Right atrium auricular region (tissue), 2 donors: ENCODE measurements at regions not wholly inside any gene's neighbourhood (a gene's known extent, or its start where the extent isn't known, plus 50 kb on each side); places are given as distances from the start of the nearest gene placed in this dataset.
"Not testable (repeated sequence)": the region's sequence is repeated elsewhere in the genome, so short reads cannot be mapped to it uniquely, and the experiment has no call there.

Experiments used
- DNase-seq: peaks from one replicate; pipeline ENCODE4 v3.0.0-alpha.2; 2019; ENCODE audit warnings: low spot score
- H3K27ac ChIP-seq, 2 donors: fragments of 200-600 bp; sonication (generic); 1 replicate in 1 of 2; 2 replicates in 1 of 2; pipeline ENCODE4 v1.5.1; 2016 to 2019
- H3K27me3 ChIP-seq, 2 donors: fragments of 200-600 bp; sonication (generic); one replicate each; pipeline versions ENCODE4 v1.5.1 to v1.6.0; 2017 to 2019
- H3K36me3 ChIP-seq: fragments of 200-600 bp; sonication (generic); one replicate; pipeline ENCODE4 v1.5.1; 2016
- H3K4me1 ChIP-seq, 2 donors: fragments of 200-600 bp; sonication (generic); one replicate each; pipeline versions ENCODE4 v1.5.1 to v1.6.0; 2017 to 2019
- H3K4me3 ChIP-seq, 2 donors: fragments of 200-600 bp; sonication (generic); 1 replicate in 1 of 2; 2 replicates in 1 of 2; pipeline ENCODE4 v1.5.1; 2017 to 2019; ENCODE audit warnings: mild to moderate bottlenecking in 1 of 2, moderate library complexity in 1 of 2
- H3K9me3 ChIP-seq, 2 donors: fragments of 200-600 bp; sonication (generic); one replicate each; pipeline ENCODE4 v1.5.1; 2019
- TF ChIP-seq, protein P1 (sequence below), 2 donors: fragments of 200-600 bp; sonication (generic); IDR thresholded peaks; one replicate each; pipeline ENCODE4 v1.5.1; 2019; ENCODE audit warnings: antibody characterized with exemption in 2 of 2

GRCh38 chr20:55937283-55937682, 68.0 kb downstream of the CBLN4 start:
- Histone ChIP-seq H3K36me3 (no peaks in the 10 kb centered on the region), H3K9me3 (no peaks in the 10 kb centered on the region), H3K27ac (no peak overlapping the region), H3K4me3 (no peak overlapping the region), H3K27me3 (no peaks in the 10 kb centered on the region), H3K4me1 (no peaks in the 10 kb centered on the region)
- DNase-seq, result no peak
- TF ChIP-seq, protein P1, sequence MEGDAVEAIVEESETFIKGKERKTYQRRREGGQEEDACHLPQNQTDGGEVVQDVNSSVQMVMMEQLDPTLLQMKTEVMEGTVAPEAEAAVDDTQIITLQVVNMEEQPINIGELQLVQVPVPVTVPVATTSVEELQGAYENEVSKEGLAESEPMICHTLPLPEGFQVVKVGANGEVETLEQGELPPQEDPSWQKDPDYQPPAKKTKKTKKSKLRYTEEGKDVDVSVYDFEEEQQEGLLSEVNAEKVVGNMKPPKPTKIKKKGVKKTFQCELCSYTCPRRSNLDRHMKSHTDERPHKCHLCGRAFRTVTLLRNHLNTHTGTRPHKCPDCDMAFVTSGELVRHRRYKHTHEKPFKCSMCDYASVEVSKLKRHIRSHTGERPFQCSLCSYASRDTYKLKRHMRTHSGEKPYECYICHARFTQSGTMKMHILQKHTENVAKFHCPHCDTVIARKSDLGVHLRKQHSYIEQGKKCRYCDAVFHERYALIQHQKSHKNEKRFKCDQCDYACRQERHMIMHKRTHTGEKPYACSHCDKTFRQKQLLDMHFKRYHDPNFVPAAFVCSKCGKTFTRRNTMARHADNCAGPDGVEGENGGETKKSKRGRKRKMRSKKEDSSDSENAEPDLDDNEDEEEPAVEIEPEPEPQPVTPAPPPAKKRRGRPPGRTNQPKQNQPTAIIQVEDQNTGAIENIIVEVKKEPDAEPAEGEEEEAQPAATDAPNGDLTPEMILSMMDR (IDR thresholded peaks at IDR 0.05), result no peak

DNA sequence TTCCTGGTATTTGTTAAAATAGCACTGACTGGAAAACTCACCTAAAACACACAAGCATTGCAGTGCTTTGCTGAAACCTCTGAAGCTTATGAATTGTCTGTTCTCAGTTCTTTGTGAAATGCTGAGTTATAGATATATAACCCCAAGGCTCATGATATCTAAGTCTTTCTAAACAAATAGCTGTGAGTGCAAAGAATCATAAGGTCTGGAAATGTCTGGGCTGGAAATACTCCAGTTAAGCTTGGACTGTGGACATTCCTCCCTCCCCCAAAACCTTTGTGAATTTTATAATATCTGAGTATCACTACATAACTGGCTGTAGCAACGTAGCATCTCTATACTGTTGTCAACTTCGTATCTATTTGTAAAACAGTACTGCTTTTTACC, 69.1 kb downstream of the CBLN4 start:
- TF ChIP-seq, protein P1 (IDR thresholded peaks at IDR 0.05), result no peak
- Histone ChIP-seq H3K27ac (no peak overlapping the region), H3K4me1 (no peaks in the 10 kb centered on the region), H3K27me3 (no peaks in the 10 kb centered on the region), H3K4me3 (no peak overlapping the region), H3K36me3 (no peaks in the 10 kb centered on the region), H3K9me3 (no peaks in the 10 kb centered on the region)
- no peak for DNase-seq

DNA sequence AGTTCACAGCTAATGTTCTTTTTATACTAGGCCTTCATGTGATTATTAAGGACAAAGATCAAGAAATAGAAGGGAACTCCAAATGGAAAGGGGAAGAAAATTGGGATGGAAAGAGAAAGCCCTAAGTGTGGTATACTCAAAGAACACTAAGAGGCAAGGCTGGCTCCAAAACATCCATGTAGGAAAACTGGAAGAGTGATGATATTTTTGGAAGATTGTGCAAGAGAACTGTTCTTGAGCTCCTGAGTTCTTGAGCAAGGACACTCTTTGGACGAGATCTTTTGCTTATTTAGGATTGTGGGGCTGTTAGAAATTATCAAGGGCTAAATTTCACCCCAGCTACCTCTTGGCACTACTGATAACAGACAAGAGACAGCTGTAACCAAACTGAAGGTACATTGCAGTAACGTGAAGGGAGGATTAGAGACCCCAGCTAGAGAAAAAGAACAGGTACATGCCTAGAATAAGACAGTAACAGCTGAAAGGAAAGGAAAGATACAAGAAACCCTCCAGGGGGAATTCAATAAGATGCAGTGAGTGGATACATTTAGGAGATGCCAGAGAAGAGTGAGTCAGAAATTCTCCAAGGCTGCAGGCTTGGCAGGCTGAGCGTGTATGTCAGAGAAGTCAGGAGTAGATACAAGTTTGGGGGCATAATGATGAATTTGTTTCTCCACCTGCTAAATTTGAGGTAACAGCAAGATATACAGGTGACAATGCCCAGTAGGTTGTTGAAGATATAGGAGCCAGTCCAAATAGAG, 69.7 kb downstream of the CBLN4 start:
- H3K27ac ChIP-seq, result no peak overlapping the region
- TF ChIP-seq, protein P1 (IDR thresholded peaks at IDR 0.05), result no peak
- no peak for DNase-seq

GRCh38 chr20:55934146-55934545, 71.2 kb downstream of the CBLN4 start:
- TF ChIP-seq, protein P1 (IDR thresholded peaks at IDR 0.05), result no peak

More for the DNA sequence above, 69.7 kb downstream of the CBLN4 start:
- Histone ChIP-seq H3K36me3 (no peaks in the 10 kb centered on the region), H3K4me1 (no peaks in the 10 kb centered on the region), H3K9me3 (no peaks in the 10 kb centered on the region), H3K27me3 (no peaks in the 10 kb centered on the region), H3K4me3 (no peak overlapping the region)

DNA sequence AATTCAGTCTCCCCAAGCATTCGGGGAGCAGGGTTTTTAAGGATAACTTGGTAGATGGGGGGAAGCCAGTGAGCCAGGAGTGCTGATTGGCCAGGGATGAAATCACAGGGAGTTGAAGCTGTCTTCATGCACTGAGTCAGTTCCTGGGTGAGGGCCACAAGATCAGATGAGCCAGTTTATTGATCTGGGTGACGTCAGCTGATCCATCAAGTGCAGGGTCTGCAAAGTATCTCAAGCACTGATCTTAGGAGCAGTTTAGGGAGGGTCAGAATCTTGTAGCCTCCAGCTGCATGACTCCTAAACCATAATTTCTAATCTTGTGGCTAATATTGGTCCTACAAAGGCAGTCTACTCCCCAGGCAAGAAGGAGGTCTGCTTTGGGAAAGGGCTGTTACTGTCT, 74.4 kb downstream of the CBLN4 start:
- not testable (repeated sequence) for DNase-seq, H3K36me3 ChIP-seq, H3K4me3 ChIP-seq, H3K4me1 ChIP-seq, H3K27me3 ChIP-seq, H3K27ac ChIP-seq, H3K9me3 ChIP-seq

More at GRCh38 chr20:55934146-55934545, 71.2 kb downstream of the CBLN4 start:
- DNase-seq, result no peak
- Histone ChIP-seq H3K27ac (no peak overlapping the region), H3K4me3 (no peak overlapping the region), H3K27me3 (no peaks in the 10 kb centered on the region), H3K36me3 (no peaks in the 10 kb centered on the region), H3K9me3 (no peaks in the 10 kb centered on the region), H3K4me1 (no peaks in the 10 kb centered on the region)

DNA sequence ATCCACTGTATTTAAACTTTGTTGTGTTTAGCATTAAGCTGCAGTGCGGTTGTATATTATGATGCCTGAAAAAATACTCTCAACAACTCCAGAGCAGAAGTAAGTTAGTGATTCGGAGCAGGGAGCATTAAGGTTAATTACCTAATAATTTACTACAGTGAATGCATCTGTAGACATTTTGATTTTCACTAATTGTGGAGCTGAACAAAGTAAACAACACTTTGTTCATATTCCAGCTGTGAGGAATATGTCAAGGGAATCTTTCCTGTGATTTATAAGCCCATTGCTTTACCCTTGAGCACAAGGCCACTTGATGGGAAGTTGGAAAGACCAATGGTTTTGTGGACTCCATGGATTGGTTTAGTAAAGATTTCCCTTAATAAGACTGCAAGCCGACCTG, 77.1 kb downstream of the CBLN4 start:
- Histone ChIP-seq H3K27me3 (no peaks in the 10 kb centered on the region), H3K4me1 (no peaks in the 10 kb centered on the region), H3K27ac (no peak overlapping the region), H3K36me3 (no peaks in the 10 kb centered on the region), H3K9me3 (peaks cover 0 to 7% of the 10 kb centered on the region in 2 donors), H3K4me3 (no peak overlapping the region)
- TF ChIP-seq, protein P1 (IDR thresholded peaks at IDR 0.05), result no peak
- DNase-seq, result no peak
